Activated B cell treated with CpG ODN at 0.5 μM for 24 hours (primary cell): ENCODE measurements at regions not wholly inside any gene's neighbourhood (a gene's known extent, or its start where the extent isn't known, plus 50 kb on each side); places are given as distances from the start of the nearest gene placed in this dataset.

Source experiments
- ATAC-seq: fragments of 200-7000 bp; cut with Tn5 transposase; one replicate; pipeline ENCODE4 v1.10.0; 2021; ENCODE audit warnings: low read depth, mild to moderate bottlenecking, moderate library complexity
- CTCF ChIA-PET: fragments of 350-600 bp; sonication (Branson Sonifier 250); formaldehyde crosslinking; loops from one replicate; lab custom pipeline; 2021; ENCODE audit warnings: antibody characterized with exemption; lab: Charles Lee
- POLR2A ChIA-PET: fragments of 350-600 bp; sonication (Branson Sonifier 250); formaldehyde crosslinking; loops from one replicate; lab custom pipeline; 2021; ENCODE audit warnings: antibody characterized with exemption; lab: Charles Lee
- DNase-seq: peaks from one replicate; pipeline ENCODE4 v3.0.0; 2022
- H3K27ac Mint-ChIP-seq: one replicate; pipeline ENCODE4 v1.8.0; 2020; ENCODE audit warnings: mixed read lengths
- H3K27me3 Mint-ChIP-seq: one replicate; pipeline ENCODE4 v1.8.0; 2021; ENCODE audit warnings: mixed read lengths
- H3K36me3 Mint-ChIP-seq: one replicate; pipeline ENCODE4 v1.8.0; 2021; ENCODE audit warnings: low read depth, mixed read lengths
- H3K4me1 Mint-ChIP-seq: one replicate; pipeline ENCODE4 v1.8.0; 2021; ENCODE audit warnings: mixed read lengths
- H3K4me3 Mint-ChIP-seq: one replicate; pipeline ENCODE4 v1.8.0; 2020; ENCODE audit warnings: mild to moderate bottlenecking, mixed read lengths
- H3K9me3 Mint-ChIP-seq: one replicate; pipeline ENCODE4 v1.8.0; 2020; ENCODE audit warnings: mixed read lengths
- intact Hi-C: fragments of 100-400 bp; cut with micrococcal nuclease; formaldehyde crosslinking; loops from one replicate; pipeline ENCODE4 v1.15.1; 2024
- TF ChIP-seq, protein P1 (sequence below): fragments of 200-600 bp; IDR thresholded peaks from one replicate; pipeline ENCODE4 v1.8.0; 2022; ENCODE audit warnings: antibody characterized with exemption, mild to moderate bottlenecking

DNA sequence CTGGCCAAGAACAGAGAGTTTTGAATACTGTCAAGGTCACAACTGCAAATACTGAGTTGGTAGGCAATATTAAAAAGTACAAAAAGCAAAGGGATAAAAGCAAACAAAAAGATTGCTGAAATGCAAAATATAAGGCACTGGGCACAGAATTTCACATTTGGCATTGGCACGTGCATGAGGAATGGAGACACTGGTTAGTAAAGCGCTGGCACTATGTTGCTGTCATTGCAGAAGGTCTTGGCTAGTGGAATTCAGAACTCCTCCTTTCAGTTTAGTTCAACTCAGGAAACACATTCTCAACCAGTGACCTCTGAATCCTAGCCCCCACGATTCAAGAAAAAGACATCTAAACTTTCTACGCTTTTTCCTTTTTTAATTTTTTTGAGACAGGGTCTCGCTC, 111.8 kb upstream of the PSMD7 start:
- POLR2A ChIA-PET, result no interaction called here
- Mint-ChIP-seq H3K27ac (no peak overlapping the region), H3K4me3 (no peak overlapping the region), H3K36me3 (no peaks in the 10 kb centered on the region), H3K4me1 (no peaks in the 10 kb centered on the region), H3K9me3 (peaks cover 15% of the 10 kb centered on the region), H3K27me3 (peaks cover 2% of the 10 kb centered on the region)
- DNase-seq, result no peak
- TF ChIP-seq, protein P1, sequence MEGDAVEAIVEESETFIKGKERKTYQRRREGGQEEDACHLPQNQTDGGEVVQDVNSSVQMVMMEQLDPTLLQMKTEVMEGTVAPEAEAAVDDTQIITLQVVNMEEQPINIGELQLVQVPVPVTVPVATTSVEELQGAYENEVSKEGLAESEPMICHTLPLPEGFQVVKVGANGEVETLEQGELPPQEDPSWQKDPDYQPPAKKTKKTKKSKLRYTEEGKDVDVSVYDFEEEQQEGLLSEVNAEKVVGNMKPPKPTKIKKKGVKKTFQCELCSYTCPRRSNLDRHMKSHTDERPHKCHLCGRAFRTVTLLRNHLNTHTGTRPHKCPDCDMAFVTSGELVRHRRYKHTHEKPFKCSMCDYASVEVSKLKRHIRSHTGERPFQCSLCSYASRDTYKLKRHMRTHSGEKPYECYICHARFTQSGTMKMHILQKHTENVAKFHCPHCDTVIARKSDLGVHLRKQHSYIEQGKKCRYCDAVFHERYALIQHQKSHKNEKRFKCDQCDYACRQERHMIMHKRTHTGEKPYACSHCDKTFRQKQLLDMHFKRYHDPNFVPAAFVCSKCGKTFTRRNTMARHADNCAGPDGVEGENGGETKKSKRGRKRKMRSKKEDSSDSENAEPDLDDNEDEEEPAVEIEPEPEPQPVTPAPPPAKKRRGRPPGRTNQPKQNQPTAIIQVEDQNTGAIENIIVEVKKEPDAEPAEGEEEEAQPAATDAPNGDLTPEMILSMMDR, result no peak
- intact Hi-C loops, result no loop called here
- no peak for ATAC-seq
- CTCF ChIA-PET, result no interaction called here

DNA sequence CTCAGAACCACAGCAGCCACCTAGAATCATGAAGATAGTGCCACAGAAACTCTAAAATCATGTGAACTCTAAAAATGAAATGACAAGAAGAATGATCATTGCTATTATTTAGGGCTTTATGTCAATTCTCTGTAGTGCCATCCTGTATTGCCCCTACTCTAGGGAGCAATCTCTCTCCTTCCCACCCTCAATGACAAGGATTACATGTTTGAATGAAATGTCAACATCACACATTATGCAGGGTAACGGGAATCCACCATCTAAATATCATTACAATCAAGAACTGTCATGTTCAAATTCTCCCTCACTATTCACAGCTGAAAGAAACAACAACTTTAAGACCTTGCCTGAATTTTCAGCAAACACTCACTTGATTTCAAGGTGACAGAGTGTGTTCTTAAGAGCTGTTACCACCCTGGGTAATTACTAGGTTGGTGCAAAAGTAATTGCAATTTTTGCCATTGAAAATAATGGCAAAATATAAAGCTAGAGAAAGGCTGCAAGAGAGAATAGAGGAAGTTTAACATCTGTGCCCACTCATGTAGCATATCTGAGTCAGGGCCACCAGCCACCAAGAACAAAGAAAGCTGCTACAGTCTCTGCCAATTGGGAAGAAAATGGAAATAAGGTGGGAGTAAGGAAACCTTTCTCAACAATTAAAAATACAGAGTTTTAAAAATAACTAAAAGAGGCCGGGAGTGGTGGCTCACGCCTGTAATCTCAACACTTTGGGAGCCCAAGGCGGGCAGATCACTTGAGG, 112.8 kb upstream of the PSMD7 start:
- TF ChIP-seq, protein P1, result no peak
- Mint-ChIP-seq H3K36me3 (no peaks in the 10 kb centered on the region), H3K4me1 (no peaks in the 10 kb centered on the region), H3K27me3 (peaks cover 2% of the 10 kb centered on the region), H3K4me3 (no peak overlapping the region), H3K27ac (no peak overlapping the region), H3K9me3 (peaks cover 16% of the 10 kb centered on the region)
- DNase-seq (no peak), ATAC-seq (no peak)
- intact Hi-C loops, result no loop called here
- POLR2A ChIA-PET, result no interaction called here
- CTCF ChIA-PET, result no interaction called here

DNA sequence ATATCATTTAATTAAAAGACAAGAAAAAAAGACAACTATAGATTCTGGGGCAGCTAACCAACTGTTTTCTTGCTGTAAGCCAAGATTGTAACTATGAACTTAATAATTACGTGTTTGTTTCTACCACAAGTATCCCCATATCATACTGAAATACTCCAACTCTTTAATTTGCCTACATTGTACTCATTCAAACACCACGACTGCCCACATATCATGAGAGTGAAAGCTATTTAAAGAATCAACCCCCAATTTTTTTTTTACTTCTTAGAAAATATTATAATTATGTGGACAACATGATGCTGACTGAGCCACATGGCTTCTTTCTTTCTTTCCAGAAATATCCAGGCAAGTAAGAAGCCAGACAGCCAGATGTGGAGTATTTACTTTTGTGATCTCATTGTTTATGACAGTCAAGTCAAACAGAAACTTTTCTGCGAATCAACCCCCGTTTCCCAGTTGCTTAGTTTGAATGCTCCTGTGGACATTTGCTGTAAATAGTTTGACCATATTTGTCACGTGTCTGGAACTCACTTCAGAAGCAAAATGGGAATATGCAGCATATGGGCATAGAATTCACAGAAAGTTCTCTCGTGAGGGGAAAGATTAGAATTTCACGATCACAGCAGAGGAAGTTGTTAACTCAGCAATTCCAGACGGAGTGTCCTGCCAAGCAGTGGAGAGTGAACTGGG, 126.8 kb upstream of the PSMD7 start:
- Mint-ChIP-seq H3K36me3 (no peaks in the 10 kb centered on the region), H3K9me3 (no peaks in the 10 kb centered on the region), H3K27ac (no peak overlapping the region), H3K4me1 (no peaks in the 10 kb centered on the region), H3K27me3 (peaks cover 2% of the 10 kb centered on the region), H3K4me3 (no peak overlapping the region)
- no peak for ATAC-seq
- intact Hi-C loops, result no loop called here
- no peak for DNase-seq
- TF ChIP-seq, protein P1, result no peak
- POLR2A ChIA-PET, result no interaction called here
- CTCF ChIA-PET, result no interaction called here

DNA sequence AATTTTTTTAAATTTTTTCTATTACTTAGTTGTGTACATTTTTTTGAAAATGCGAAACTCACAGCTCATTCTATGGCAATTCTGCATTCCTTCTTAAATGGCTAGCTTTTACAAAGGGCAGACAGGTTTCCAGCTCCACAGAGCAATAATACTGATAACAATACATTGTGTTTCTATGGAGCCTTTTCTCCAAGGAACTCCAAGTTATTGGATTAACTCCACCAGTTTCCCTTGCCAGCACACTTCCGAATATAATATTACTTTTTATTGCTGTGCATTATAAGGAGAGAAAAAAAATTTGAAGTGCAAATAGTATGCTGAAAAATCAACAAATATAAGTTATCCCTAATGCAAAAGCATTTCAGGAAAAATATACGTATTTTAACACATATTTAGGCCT, 127.5 kb upstream of the PSMD7 start:
- no peaks in the 10 kb centered on the region for H3K9me3 Mint-ChIP-seq
- no peak for ATAC-seq
- no peak overlapping the region for H3K4me3 Mint-ChIP-seq

DNA sequence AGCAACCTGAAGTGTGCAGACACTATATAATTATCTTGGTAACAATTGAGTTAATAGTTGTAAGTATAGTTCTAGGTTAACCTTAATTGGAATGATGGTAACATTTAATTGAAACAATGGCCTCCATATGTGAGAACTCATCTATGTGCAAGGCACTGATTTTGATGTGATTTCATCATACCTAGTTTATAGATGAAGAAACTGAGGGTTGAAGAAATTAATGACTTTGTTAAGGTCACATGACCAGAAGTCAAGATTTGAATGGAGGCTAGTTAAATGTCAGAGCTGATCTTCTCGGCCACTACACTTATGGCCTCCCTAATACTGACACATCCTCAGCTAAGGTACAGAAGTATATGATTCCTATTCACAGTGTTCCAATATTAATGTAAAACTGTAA, 128.2 kb upstream of the PSMD7 start:
- Mint-ChIP-seq H3K27me3 (no peaks in the 10 kb centered on the region), H3K36me3 (no peaks in the 10 kb centered on the region), H3K4me1 (no peaks in the 10 kb centered on the region), H3K27ac (no peak overlapping the region), H3K4me3 (no peak overlapping the region), H3K9me3 (peaks cover 2% of the 10 kb centered on the region)
- intact Hi-C loops, result no loop called here
- CTCF ChIA-PET, result no interaction called here
- TF ChIP-seq, protein P1, result no peak
- DNase-seq (no peak), ATAC-seq (no peak)
- POLR2A ChIA-PET, result no interaction called here

More for the DNA sequence above, 127.5 kb upstream of the PSMD7 start:
- DNase-seq, result no peak
- TF ChIP-seq, protein P1, result no peak
- Mint-ChIP-seq H3K36me3 (no peaks in the 10 kb centered on the region), H3K4me1 (no peaks in the 10 kb centered on the region), H3K27me3 (peaks cover 2% of the 10 kb centered on the region), H3K27ac (no peak overlapping the region)
- POLR2A ChIA-PET, result no interaction called here
- CTCF ChIA-PET, result no interaction called here
- intact Hi-C loops, result no loop called here
